Heart left ventricle (tissue), 16 donors: ENCODE measurements at regions not wholly inside any gene's neighbourhood (a gene's known extent, or its start where the extent isn't known, plus 50 kb on each side); places are given as distances from the start of the nearest gene placed in this dataset.

Experiments
- ATAC-seq, 4 donors: fragments of 200-7000 bp; cut with Tn5 transposase; one replicate each; pipeline ENCODE4 v1.9.1; 2020 to 2022; ENCODE audit warnings: moderate library complexity in 4 of 4, mild to moderate bottlenecking in 3 of 4, moderate number of reproducible peaks in 1 of 4
- DNase-seq, 5 donors: peaks; one replicate each; pipeline ENCODE4 v3.0.0-alpha.2; 2020
- H3K27ac ChIP-seq, 12 donors: fragments of 200-600 bp; sonication (generic) in 4 of 12; one replicate each; pipeline versions ENCODE4 v1.5.0 to v1.8.0; 2016 to 2022; ENCODE audit warnings: mild to moderate bottlenecking in 2 of 12
- H3K27me3 ChIP-seq, 9 donors: fragments of 200-600 bp; sonication (generic) in 2 of 9; one replicate each; pipeline versions ENCODE4 v1.5.1 to v1.8.0; 2016 to 2022; ENCODE audit warnings: mild to moderate bottlenecking in 3 of 9
- H3K36me3 ChIP-seq, 9 donors: fragments of 200-600 bp; sonication (generic) in 2 of 9; one replicate each; pipeline versions ENCODE4 v1.5.0 to v1.8.0; 2018 to 2022; ENCODE audit warnings: mild to moderate bottlenecking in 2 of 9
- H3K4me1 ChIP-seq, 12 donors: fragments of 200-600 bp; sonication (generic) in 4 of 12; one replicate each; pipeline versions ENCODE4 v1.5.0 to v1.8.0; 2016 to 2022; ENCODE audit warnings: mild to moderate bottlenecking in 3 of 12
- H3K4me3 ChIP-seq, 12 donors: fragments of 200-600 bp; sonication (generic) in 4 of 12; one replicate each; pipeline versions ENCODE4 v1.5.0 to v1.8.0; 2017 to 2022; ENCODE audit warnings: mild to moderate bottlenecking in 9 of 12, moderate library complexity in 4 of 12
- H3K9me3 ChIP-seq, 12 donors: fragments of 200-600 bp; sonication (generic) in 4 of 12; one replicate each; pipeline versions ENCODE4 v1.5.0 to v1.8.0; 2016 to 2022; ENCODE audit warnings: mild to moderate bottlenecking in 1 of 12
- CTCF ChIP-seq, 12 donors: fragments of 200-600 bp; sonication (generic) in 4 of 12; IDR thresholded peaks; one replicate each; pipeline versions ENCODE4 v1.5.0 to v1.8.0; 2018 to 2022; ENCODE audit warnings: antibody characterized with exemption in 12 of 12, mild to moderate bottlenecking in 5 of 12
- POLR2A ChIP-seq, 2 donors: fragments of 450-650 bp; IDR thresholded peaks; one replicate each; pipeline ENCODE4 v1.6.1; 2017; ENCODE audit warnings: antibody characterized with exemption in 2 of 2, mild to moderate bottlenecking in 2 of 2, moderate library complexity in 2 of 2
- WGBS, 4 donors: extraction: QIAGEN DNeasy Blood & Tissue Kit in 2 of 4; methylation state at CpG; one replicate each; pipeline versions ENCODE4 v1.1.5 to v1.1.7; 2013 to 2018; 5-methylcytosine and 5-hydroxymethylcytosine counted together
- intact Hi-C, 10 donors: fragments of 100-400 bp; cut with DNase I; formaldehyde crosslinking; loops; one replicate each; pipeline versions ENCODE4 v1.11.1 to v1.14.2; 2022
- donor health status: ischemic (EF 13 %, LVEDD 7.1; RV severe dilation, severe dysfunction).
- donor health status: healthy with polysubstance abuse.
- donor health status: DM: no; HTN: yes; CAD: no.
- donor health status: DM: no; HTN: no; CAD: no.
- donor health status: ischemic (EF 25% LVEDD 6.9; RV normal size, moderate dysfunction).
- donor health status: ischemic (EF 25% LVEDD 5.7; RV mildly dilated, moderate dysfunction).
- donor health status: healthy.
- donor health status: DM: yes; HTN: yes; CAD: no.
- donor health status: ischemic (EF 35%, LVEDD 5.7; RV mildly dilated, moderate dysfunction).
- donor health status: nonischemic (EF 11% LVEDD 7.7; RV severe dilation, severe dysfunction).
- donor health status: DM: yes; HTN: yes; CAD: no.
- donor health status: PGD.
- donor health status: ischemic (EF 29% LVEDD 5.4; RV normal size, mild dysfunction).
- donor health status: nonischemic (EF 23%, LVEDD 6.1; RV moderate dilation, normal function).

- H3K27me3 ChIP-seq = no peaks in the 10 kb centered on the region
- no peaks in the 10 kb centered on the region for H3K36me3 ChIP-seq
- no peak overlapping the region for H3K27ac ChIP-seq
- intact Hi-C loops = no loop called here
- peaks cover 0 to 16% (median 6%) of the 10 kb centered on the region in 12 donors for H3K9me3 ChIP-seq
- DNase-seq = no peak
- no peak for TF ChIP-seq POLR2A (IDR thresholded peaks at IDR 0.05)
- no peak for TF ChIP-seq CTCF (IDR thresholded peaks at IDR 0.05)
- H3K4me3 ChIP-seq = no peak overlapping the region
- ATAC-seq = no peak
- WGBS, 4 donors = 87 to 90% (median 89%) methylated on average over 4 of the region's 4 CpGs
- no peaks in the 10 kb centered on the region for H3K4me1 ChIP-seq
Measured at GRCh38 chr21:27513825-27514224, 546.9 kb upstream of the ADAMTS5 start.

GRCh38 chr21:27513016-27513415 lies 546.1 kb upstream of the ADAMTS5 start:
- no peak for ATAC-seq
- H3K9me3 ChIP-seq = peaks cover 0 to 13% (median 4%) of the 10 kb centered on the region in 12 donors
- DNase-seq = no peak
- H3K27ac ChIP-seq = no peak overlapping the region
- no peaks in the 10 kb centered on the region for H3K36me3 ChIP-seq
- H3K27me3 ChIP-seq = no peaks in the 10 kb centered on the region
- WGBS, 4 donors = 27 to 46% (median 37%) methylated on average over 1 of the region's 1 CpG
- H3K4me3 ChIP-seq = no peak overlapping the region
- TF ChIP-seq CTCF (IDR thresholded peaks at IDR 0.05) = no peak
- no peak for TF ChIP-seq POLR2A (IDR thresholded peaks at IDR 0.05)
- H3K4me1 ChIP-seq = no peaks in the 10 kb centered on the region
- intact Hi-C loops = no loop called here

GRCh38 chr21:27511233-27511632 lies 544.3 kb upstream of the ADAMTS5 start:
- Histone ChIP-seq H3K27me3 (no peaks in the 10 kb centered on the region), H3K27ac (no peak overlapping the region), H3K4me1 (no peaks in the 10 kb centered on the region), H3K9me3 (peaks cover 0 to 3% (median 0%) of the 10 kb centered on the region in 12 donors), H3K36me3 (no peaks in the 10 kb centered on the region), H3K4me3 (no peak overlapping the region)
- TF ChIP-seq CTCF (IDR thresholded peaks at IDR 0.05) (no peak), POLR2A (IDR thresholded peaks at IDR 0.05) (no peak)
- ATAC-seq = no peak
- no peak for DNase-seq
- intact Hi-C loops = no loop called here

GRCh38 chr21:27507695-27508094 lies 540.8 kb upstream of the ADAMTS5 start:
- no peak for DNase-seq
- H3K27ac ChIP-seq = no peak overlapping the region
- no peaks in the 10 kb centered on the region for H3K4me1 ChIP-seq
- peaks cover 0 to 3% (median 0%) of the 10 kb centered on the region in 12 donors for H3K9me3 ChIP-seq
- TF ChIP-seq CTCF (IDR thresholded peaks at IDR 0.05) (no peak), POLR2A (IDR thresholded peaks at IDR 0.05) (no peak)
- no peaks in the 10 kb centered on the region for H3K27me3 ChIP-seq
- intact Hi-C loops = no loop called here
- H3K4me3 ChIP-seq = no peak overlapping the region
- 91 to 98% (median 94%) methylated on average over 4 of the region's 4 CpGs for whole genome bisulfite sequencing, 4 donors
- ATAC-seq = no peak
- H3K36me3 ChIP-seq = no peaks in the 10 kb centered on the region
